K562 (cell line): ENCODE measurements at regions not wholly inside any gene's neighbourhood (a gene's known extent, or its start where the extent isn't known, plus 50 kb on each side); places are given as distances from the start of the nearest gene placed in this dataset.
A peak's percentile ranks its signal among the peaks of the same experiment; 100 is the strongest.

Experiments used
- ATAC-seq: fragments of 200-7000 bp; cut with Tn5 transposase; 3 replicates; pipeline ENCODE4 v1.9.1; 2020; ENCODE audit warnings: moderate library complexity
- BruUV-seq: library from RNA; stranded (reverse); fragments of 400-500 nt; replicated peaks from 2 replicates; lab custom pipeline; 2021; lab: Mats Ljungman, UMichigan
- CTCF ChIA-PET: fragments of 300-600 bp; formaldehyde crosslinking; extraction: SDS; loops from one replicate; lab custom pipeline; 2021; ENCODE audit warnings: low intra/inter-chr PET ratio; lab: Yijun Ruan, JAX
- POLR2A ChIA-PET: fragments of 300-600, 350-650 bp; sonication (Branson Sonifier 250); formaldehyde crosslinking; extraction: SDS; loops from one replicate; lab custom pipeline; 2021; ENCODE audit warnings: antibody characterized with exemption, inconsistent platforms; lab: Yijun Ruan, JAX
- DNase-seq, 4 experiments: peaks; one replicate each; pipeline versions ENCODE4 v3.0.0 to v3.0.0-alpha.2; 2011 to 2018; ENCODE audit warnings: low spot score in 3 of 4, mixed read lengths in 3 of 4; ENCODE audit errors: extremely low read depth in 1 of 4
- FAIRE-seq: peaks from 2 replicates; lab custom pipeline; 2011; peaks lifted over from hg19 to GRCh38; lab: Jason Lieb, UNC
- H2AFZ ChIP-seq: 2 replicates; pipeline ENCODE4 v1.6.0; 2011; ENCODE audit warnings: low read depth, low read length, control low read depth, inconsistent platforms
- H3K27ac ChIP-seq: fragments of 200-600 bp; 3 replicates; pipeline ENCODE4 v1.8.0; 2011; ENCODE audit warnings: low read depth, mild to moderate bottlenecking, control low read depth, inconsistent platforms, low read length, moderate library complexity, mixed read lengths; ENCODE audit errors: extremely low read depth
- H3K27me3 ChIP-seq, 2 experiments: fragments of 300-600 bp in 1 of 2; 2 replicates in 1 of 2; 3 replicates in 1 of 2; pipeline versions ENCODE4 v1.6.0 to v1.8.0; 2011; ENCODE audit warnings: inconsistent platforms in 2 of 2, low read length in 2 of 2, mild to moderate bottlenecking in 1 of 2, mixed read lengths in 1 of 2, moderate library complexity in 1 of 2; ENCODE audit not compliant: control insufficient read depth in 2 of 2, insufficient read depth in 2 of 2
- H3K36me3 ChIP-seq: fragments of 300-600 bp; 3 replicates; pipeline ENCODE4 v1.8.0; 2011; ENCODE audit warnings: mild to moderate bottlenecking, low read length, inconsistent platforms; ENCODE audit not compliant: control insufficient read depth, insufficient read depth
- H3K4me1 ChIP-seq, 2 experiments: fragments of 200-600 bp in 1 of 2; replicated peaks in 1 of 2; 2 replicates in 1 of 2; 3 replicates in 1 of 2; pipeline versions ENCODE4 v1.5.1 to v1.8.0; 2011; ENCODE audit warnings: inconsistent platforms in 2 of 2, low read length in 2 of 2, mild to moderate bottlenecking in 1 of 2, mixed read lengths in 1 of 2, moderate library complexity in 1 of 2; ENCODE audit not compliant: control insufficient read depth in 2 of 2, insufficient read depth in 2 of 2
- H3K4me2 ChIP-seq: 2 replicates; pipeline ENCODE4 v1.6.1; 2011; ENCODE audit warnings: low read length, control low read depth, inconsistent platforms, mixed read lengths; ENCODE audit not compliant: insufficient read depth
- H3K4me3 ChIP-seq: fragments of 200-600 bp; sonication (generic), shearing (Covaris generic); 2 replicates; pipeline ENCODE4 v1.5.1; 2016; ENCODE audit warnings: control low read depth, inconsistent platforms
- H3K79me2 ChIP-seq: fragments of 200-600 bp; 3 replicates; pipeline ENCODE4 v1.8.0; 2011; ENCODE audit warnings: low read length, inconsistent platforms; ENCODE audit not compliant: control insufficient read depth, insufficient read depth
- H3K9ac ChIP-seq, 2 experiments: 2 replicates each; pipeline versions ENCODE4 v1.6.0 to v1.6.1; 2011; ENCODE audit warnings: low read depth in 2 of 2, low read length in 2 of 2, control low read depth in 1 of 2, inconsistent platforms in 1 of 2, mild to moderate bottlenecking in 1 of 2, mixed read lengths in 1 of 2; ENCODE audit not compliant: insufficient read depth in 1 of 2
- H3K9me1 ChIP-seq: one replicate; pipeline ENCODE4 v1.6.0; 2011; ENCODE audit warnings: inconsistent platforms, mild to moderate bottlenecking, low read length, moderate library complexity; ENCODE audit not compliant: control insufficient read depth, insufficient read depth
- H3K9me3 ChIP-seq: replicated peaks from 2 replicates; pipeline ENCODE4 v1.5.1; 2011; ENCODE audit warnings: low read depth, low read length, inconsistent platforms; ENCODE audit not compliant: control insufficient read depth, insufficient read depth
- H4K20me1 ChIP-seq: replicated peaks from 2 replicates; pipeline ENCODE4 v1.6.1; 2011; ENCODE audit warnings: low read length, inconsistent platforms, mixed read lengths; ENCODE audit not compliant: control insufficient read depth, insufficient read depth
- DACH1 ChIP-seq: fragments of 450-650 bp; IDR thresholded peaks from 2 replicates; pipeline ENCODE4 v1.6.1; 2018; ENCODE audit not compliant: partially characterized antibody
- DEAF1 ChIP-seq: fragments of 450-650 bp; formaldehyde crosslinking; IDR thresholded peaks from 2 replicates; pipeline ENCODE4 v1.4.0; 2020; ENCODE audit warnings: mild to moderate bottlenecking, moderate library complexity
- JUND ChIP-seq, 2 experiments: IDR thresholded peaks; 2 replicates in 1 of 2; 3 replicates in 1 of 2; pipeline ENCODE4 v1.6.1; 2011; ENCODE audit warnings: borderline replicate concordance in 2 of 2, low read depth in 2 of 2, low read length in 2 of 2, improper control_type of control experiment in 1 of 2, missing biosample characterization in 1 of 2, missing genetic modification characterization in 1 of 2, missing genetic modification reagents in 1 of 2
- KHSRP ChIP-seq: fragments of 450-650 bp; IDR thresholded peaks from 2 replicates; pipeline ENCODE4 v1.6.1; 2017
- KLF16 ChIP-seq: IDR thresholded peaks from 2 replicates; pipeline ENCODE4 v1.6.1; 2016; ENCODE audit warnings: antibody characterized with exemption
- NR3C1 ChIP-seq: sonication (generic); formaldehyde crosslinking; IDR thresholded peaks from 2 replicates; pipeline ENCODE4 v1.8.1; 2022; ENCODE audit warnings: missing genetic modification reagents
- POLR3G ChIP-seq: IDR thresholded peaks from 2 replicates; pipeline ENCODE4 v1.6.1; 2011; ENCODE audit not compliant: insufficient read length, insufficient replicate concordance; ENCODE audit errors: extremely low read depth
- PREB ChIP-seq: sonication (generic); formaldehyde crosslinking; IDR thresholded peaks from 2 replicates; pipeline ENCODE4 v1.8.1; 2023; ENCODE audit warnings: mild to moderate bottlenecking, missing genetic modification reagents
- RBM39 ChIP-seq: fragments of 200-400 bp; formaldehyde crosslinking; optimal IDR thresholded peaks from 2 replicates; pipeline ENCODE3; 2018; ENCODE audit warnings: low read depth, low read length
- SMARCA5 ChIP-seq: fragments of 450-650 bp; IDR thresholded peaks from 2 replicates; pipeline ENCODE4 v1.6.1; 2016
- SMARCE1 ChIP-seq: fragments of 450-650 bp; IDR thresholded peaks from 2 replicates; pipeline ENCODE4 v1.7.1; 2016; ENCODE audit warnings: mild to moderate bottlenecking
- TCFL5 ChIP-seq: fragments of 250-450 bp; sonication (Bioruptor Pico); conservative IDR thresholded peaks from 2 replicates; pipeline ENCODE4 v1.6.1; 2021; ENCODE audit warnings: mild to moderate bottlenecking, moderate library complexity, matching md5 sums
- TFAP4 ChIP-seq: sonication (generic); formaldehyde crosslinking; IDR thresholded peaks from 2 replicates; pipeline ENCODE4 v1.8.0; 2022; ENCODE audit warnings: missing genetic modification reagents, mild to moderate bottlenecking, moderate library complexity, borderline replicate concordance
- YY1 ChIP-seq, 3 experiments: IDR thresholded peaks; 2 replicates each; pipeline ENCODE4 v1.6.1; 2011; ENCODE audit warnings: low read length in 2 of 3, mild to moderate bottlenecking in 2 of 3, moderate library complexity in 2 of 3, borderline replicate concordance in 1 of 3, control low read depth in 1 of 3, low read depth in 1 of 3; ENCODE audit not compliant: insufficient read depth in 3 of 3, insufficient replicate concordance in 2 of 3, control insufficient read depth in 1 of 3, insufficient read length in 1 of 3; ENCODE audit errors: extremely low read depth in 1 of 3
- ZNF24 ChIP-seq: fragments of 450-650 bp; IDR thresholded peaks from 2 replicates; pipeline ENCODE4 v1.6.1; 2016
- ZNF3 ChIP-seq: fragments of 250-450 bp; sonication (Bioruptor Pico); IDR thresholded peaks from 2 replicates; pipeline ENCODE4 v1.5.0; 2021; ENCODE audit warnings: mild to moderate bottlenecking, moderate library complexity
- WGBS: fragments of 100-300 bp; shearing (Covaris generic); methylation state at CpG from one replicate; pipeline ENCODE4 v1.1.6; 2016; ENCODE audit warnings: low coverage, mixed read lengths; ENCODE audit not compliant: insufficient coverage; ENCODE audit errors: missing lambda C conversion rate; 5-methylcytosine and 5-hydroxymethylcytosine counted together
- in situ Hi-C: fragments of 300-500 bp; cut with MboI; formaldehyde crosslinking; loops from 4 replicates; pipeline ENCODE4 v1.15.0; 2018; ENCODE audit warnings: inconsistent platforms, mixed read lengths
- intact Hi-C: fragments of 100-400 bp; cut with micrococcal nuclease; formaldehyde crosslinking; loops from 2 replicates; pipeline ENCODE4 v1.14.2; 2022

- no peak overlapping the region for H3K4me2 ChIP-seq
- intact Hi-C loops (no loop called here), in situ Hi-C loops (no loop called here)
- BruUV-seq: no TSS peak
- H3K36me3 ChIP-seq: no peaks in the 10 kb centered on the region
- DNase-seq (peak in 2 of 4 experiments; percentile 30 to 43), ATAC-seq (peak; percentile 82), FAIRE-seq (peak; percentile 6)
- H3K4me3 ChIP-seq: no peak overlapping the region
- ChIA-PET POLR2A (interaction anchor here (0.6 to 1.6 kb wide), 7 partner anchors 10 to 268 kb away, joined by 3 to 5 read pairs (median 3); no protein-coding TSS in a partner anchor), CTCF (interaction anchor here (1.4 kb wide), 1 partner anchor 212 kb away, joined by 5 read pairs; no protein-coding TSS in a partner anchor)
- no peaks in the 10 kb centered on the region for H3K79me2 ChIP-seq
- no peaks in the 10 kb centered on the region for H3K9me3 ChIP-seq
- peaks cover 5 to 23% of the 10 kb centered on the region in 2 experiments for H3K4me1 ChIP-seq
- 0 out of 2 replicates have a peak overlapping the region, but pooled peaks have one; percentile 32 for H2AFZ ChIP-seq
- no peaks in the 10 kb centered on the region for H3K27me3 ChIP-seq
- H4K20me1 ChIP-seq: no peaks in the 10 kb centered on the region
- no peaks in the 10 kb centered on the region for H3K9me1 ChIP-seq
- no peak overlapping the region for H3K9ac ChIP-seq
- H3K27ac ChIP-seq: no peak overlapping the region
- WGBS: 64% methylated on average over 4 of the region's 4 CpGs
- no peak for TF ChIP-seq YY1 (IDR thresholded peaks at IDR 0.05; ENCODE audit: borderline replicate concordance in 1 of 3, control insufficient read depth in 1 of 3, extremely low read depth in 1 of 3, insufficient read depth in 3 of 3, insufficient read length in 1 of 3, insufficient replicate concordance in 2 of 3, low read depth in 1 of 3, low read length in 2 of 3)
- TF ChIP-seq NR3C1 (CRISPR knock-in tag): no peak
- no peak for TF ChIP-seq ZNF3 (CRISPR knock-in tag)
- TF ChIP-seq PREB (CRISPR knock-in tag): no peak
- no peak for TF ChIP-seq POLR3G
- TF ChIP-seq JUND (IDR thresholded peaks at IDR 0.05; ENCODE audit: borderline replicate concordance, low read depth, low read length): peak; percentile 30; the same call in 1 of the 2 replicates
- no peak; the same call in 2 of the 3 replicates for TF ChIP-seq JUND (tag; IDR thresholded peaks at IDR 0.05; ENCODE audit: borderline replicate concordance, low read depth, low read length)
- TF ChIP-seq ZNF24: 0 out of 2 replicates have a peak, but pooled peaks have one; percentile 23
- 0 out of 2 replicates have a peak, but pooled peaks have one; percentile 8 for TF ChIP-seq KLF16
- TF ChIP-seq DEAF1 (CRISPR knock-in tag): 0 out of 2 replicates have a peak, but pooled peaks have one; percentile 12
- peak; percentile 64 for TF ChIP-seq TFAP4 (CRISPR knock-in tag)
- no peak for TF ChIP-seq TCFL5 (CRISPR knock-in tag)
- TF ChIP-seq DACH1: peak; percentile 65
- 0 out of 2 replicates have a peak, but pooled peaks have one; percentile 13 for TF ChIP-seq SMARCE1
- TF ChIP-seq KHSRP: no peak
- no peak for TF ChIP-seq SMARCA5
- TF ChIP-seq RBM39: no peak
Measured at GRCh38 chr1:116842654-116843053, 67.1 kb upstream of the PTGFRN start.
